ENCODE measurements at regions not wholly inside any gene's neighbourhood (a gene's known extent, or its start where the extent isn't known, plus 50 kb on each side); places are given as distances from the start of the nearest gene placed in this dataset.

- in situ Hi-C loops (cut with MboI): loop anchor here (25.0 kb wide), 1 partner anchor 216 kb away; no protein-coding TSS in a partner anchor
- DNase-seq: no peak
- H3K4me2 ChIP-seq (ENCODE audit: unreplicated experiment): no peak overlapping the region
- no peaks in the 10 kb centered on the region for H3F3A ChIP-seq (ENCODE audit: insufficient read depth)
- no peak overlapping the region for H3K27ac ChIP-seq
- no peaks in the 10 kb centered on the region for H3K9me3 ChIP-seq (ENCODE audit: low read depth)
- H2AFZ ChIP-seq: no peak overlapping the region
- H3K9me2 ChIP-seq (ENCODE audit: insufficient read depth): no peaks in the 10 kb centered on the region
- H3K27me3 ChIP-seq (replicated peaks; ENCODE audit: insufficient read depth): no peaks in the 10 kb centered on the region; the same call in 1 of the 2 replicates
- no peaks in the 10 kb centered on the region for H3K4me1 ChIP-seq (ENCODE audit: insufficient read depth)
- no peaks in the 10 kb centered on the region for H4K20me1 ChIP-seq (ENCODE audit: insufficient read depth)
- H3K36me3 ChIP-seq (ENCODE audit: low read depth): no peaks in the 10 kb centered on the region
- no peak overlapping the region for H3K9ac ChIP-seq
- H3K79me2 ChIP-seq (ENCODE audit: insufficient read depth): no peaks in the 10 kb centered on the region
- H3K4me3 ChIP-seq: no peak overlapping the region
- no peak for TF ChIP-seq EZH2phosphoT487 (IDR thresholded peaks at IDR 0.05; ENCODE audit: insufficient read depth, low read depth)
- TF ChIP-seq EZH2 (IDR thresholded peaks at IDR 0.05; ENCODE audit: insufficient read depth, poor library complexity, severe bottlenecking): no peak
- whole genome bisulfite sequencing, 2 experiments (ENCODE audit: low coverage in 1 of 2, low lambda C conversion rate in 2 of 2, missing lambda C conversion rate in 2 of 2): 71 to 75% methylated on average over 18 to 19 of the region's 19 CpGs
Observed at GRCh38 chr1:79478160-79478559, 471.6 kb upstream of the ADGRL4 start.

GRCh38 chr1:79472067-79472656 is 465.6 kb upstream of the ADGRL4 start:
- DNase-seq: no peak
- Histone ChIP-seq H3K27me3 (replicated peaks; ENCODE audit: insufficient read depth) (no peaks in the 10 kb centered on the region; the same call in 1 of the 2 replicates), H4K20me1 (ENCODE audit: insufficient read depth) (no peaks in the 10 kb centered on the region), H3K4me1 (ENCODE audit: insufficient read depth) (no peaks in the 10 kb centered on the region), H3K27ac (no peak overlapping the region), H3K4me2 (ENCODE audit: unreplicated experiment) (no peak overlapping the region), H3K9me2 (ENCODE audit: insufficient read depth) (no peaks in the 10 kb centered on the region), H3K4me3 (no peak overlapping the region), H2AFZ (no peak overlapping the region), H3F3A (ENCODE audit: insufficient read depth) (no peaks in the 10 kb centered on the region), H3K36me3 (ENCODE audit: low read depth) (no peaks in the 10 kb centered on the region), H3K9me3 (ENCODE audit: low read depth) (no peaks in the 10 kb centered on the region), H3K79me2 (ENCODE audit: insufficient read depth) (no peaks in the 10 kb centered on the region), H3K9ac (no peak overlapping the region)
- TF ChIP-seq EZH2phosphoT487 (IDR thresholded peaks at IDR 0.05; ENCODE audit: insufficient read depth, low read depth): no peak
- no peak for TF ChIP-seq EZH2 (IDR thresholded peaks at IDR 0.05; ENCODE audit: insufficient read depth, poor library complexity, severe bottlenecking)
- WGBS, 2 experiments (ENCODE audit: low coverage in 1 of 2, low lambda C conversion rate in 2 of 2, missing lambda C conversion rate in 2 of 2): 39 to 42% methylated on average over 4 of the region's 4 CpGs
- in situ Hi-C loops (cut with MboI): no loop called here

GRCh38 chr1:79469139-79469538 is 462.6 kb upstream of the ADGRL4 start:
- no peaks in the 10 kb centered on the region for H3K4me1 ChIP-seq (ENCODE audit: insufficient read depth)
- no peak for TF ChIP-seq EZH2 (IDR thresholded peaks at IDR 0.05; ENCODE audit: insufficient read depth, poor library complexity, severe bottlenecking)
- TF ChIP-seq EZH2phosphoT487 (IDR thresholded peaks at IDR 0.05; ENCODE audit: insufficient read depth, low read depth): no peak
- H3K36me3 ChIP-seq (ENCODE audit: low read depth): no peaks in the 10 kb centered on the region
- no peaks in the 10 kb centered on the region for H3K79me2 ChIP-seq (ENCODE audit: insufficient read depth)
- no peak overlapping the region for H3K4me2 ChIP-seq (ENCODE audit: unreplicated experiment)
- no peaks in the 10 kb centered on the region for H3K27me3 ChIP-seq (replicated peaks; ENCODE audit: insufficient read depth)
- no peak overlapping the region for H2AFZ ChIP-seq
- H3K9me3 ChIP-seq (ENCODE audit: low read depth): no peaks in the 10 kb centered on the region
- H4K20me1 ChIP-seq (ENCODE audit: insufficient read depth): no peaks in the 10 kb centered on the region
- H3K4me3 ChIP-seq: 0 out of 2 replicates have a peak overlapping the region, but pooled peaks have one; percentile 0
- H3K27ac ChIP-seq: no peak overlapping the region
- no peaks in the 10 kb centered on the region for H3F3A ChIP-seq (ENCODE audit: insufficient read depth)
- DNase-seq: no peak
- in situ Hi-C loops (cut with MboI): no loop called here
- H3K9me2 ChIP-seq (ENCODE audit: insufficient read depth): no peaks in the 10 kb centered on the region
- no peak overlapping the region for H3K9ac ChIP-seq

GRCh38 chr1:79460773-79461436 is 454.4 kb upstream of the ADGRL4 start:
- H3K36me3 ChIP-seq (ENCODE audit: low read depth): no peaks in the 10 kb centered on the region
- no peaks in the 10 kb centered on the region for H3F3A ChIP-seq (ENCODE audit: insufficient read depth)
- in situ Hi-C loops (cut with MboI): no loop called here
- H3K27ac ChIP-seq: no peak overlapping the region
- H3K9me3 ChIP-seq (ENCODE audit: low read depth): no peaks in the 10 kb centered on the region
- H3K79me2 ChIP-seq (ENCODE audit: insufficient read depth): no peaks in the 10 kb centered on the region
- H4K20me1 ChIP-seq (ENCODE audit: insufficient read depth): no peaks in the 10 kb centered on the region
- no peaks in the 10 kb centered on the region for H3K4me1 ChIP-seq (ENCODE audit: insufficient read depth)
- 18 to 19% methylated on average over 3 of the region's 3 CpGs for WGBS, 2 experiments (ENCODE audit: low coverage in 1 of 2, low lambda C conversion rate in 2 of 2, missing lambda C conversion rate in 2 of 2)
- H3K9ac ChIP-seq: no peak overlapping the region
- H3K4me3 ChIP-seq: no peak overlapping the region
- no peaks in the 10 kb centered on the region for H3K9me2 ChIP-seq (ENCODE audit: insufficient read depth)
- no peak overlapping the region for H3K4me2 ChIP-seq (ENCODE audit: unreplicated experiment)
- no peak for DNase-seq
- TF ChIP-seq EZH2 (IDR thresholded peaks at IDR 0.05; ENCODE audit: insufficient read depth, poor library complexity, severe bottlenecking) (no peak), EZH2phosphoT487 (IDR thresholded peaks at IDR 0.05; ENCODE audit: insufficient read depth, low read depth) (no peak)
- H3K27me3 ChIP-seq (replicated peaks; ENCODE audit: insufficient read depth): no peaks in the 10 kb centered on the region; the same call in 1 of the 2 replicates
- H2AFZ ChIP-seq: no peak overlapping the region

All from GM23248 (cell line).